ENCODE measurements at regions not wholly inside any gene's neighbourhood (a gene's known extent, or its start where the extent isn't known, plus 50 kb on each side); places are given as distances from the start of the nearest gene placed in this dataset.

DNA sequence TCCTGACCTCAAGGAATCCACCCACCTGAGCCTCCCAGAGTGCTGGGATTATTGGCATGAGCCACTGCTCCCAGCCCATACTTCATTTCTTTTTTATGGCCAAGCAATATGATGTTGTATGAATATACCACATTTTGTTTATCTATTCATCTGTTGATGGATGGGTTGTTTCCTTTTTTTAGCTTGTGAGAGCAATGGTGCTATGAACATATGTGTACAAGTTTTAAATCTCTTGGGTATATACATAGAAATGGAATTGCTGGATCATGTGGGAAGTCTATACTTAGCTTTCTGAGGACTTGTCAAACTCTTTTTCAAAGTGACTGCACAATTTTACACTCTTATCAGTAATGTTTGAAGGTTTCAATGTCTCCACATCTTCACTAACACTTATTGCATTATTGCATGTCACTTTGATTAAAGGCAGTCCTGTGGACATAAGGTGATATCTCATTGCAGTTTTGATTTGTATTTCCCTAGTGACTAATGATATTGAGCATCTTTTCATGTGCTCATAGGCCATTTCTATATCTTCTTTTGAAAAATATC, 167.1 kb upstream of the SPHKAP start:
- no peaks in the 10 kb centered on the region for H3K9me3 ChIP-seq
- no peaks in the 10 kb centered on the region for H3K27me3 ChIP-seq
- DNase-seq (no peak), ATAC-seq (no peak)
- intact Hi-C loops (cut with DNase I): no loop called here
- H3K27ac ChIP-seq: no peak overlapping the region
- H3K4me3 ChIP-seq: no peak overlapping the region
- no peaks in the 10 kb centered on the region for H3K36me3 ChIP-seq
- TF ChIP-seq, protein P1, sequence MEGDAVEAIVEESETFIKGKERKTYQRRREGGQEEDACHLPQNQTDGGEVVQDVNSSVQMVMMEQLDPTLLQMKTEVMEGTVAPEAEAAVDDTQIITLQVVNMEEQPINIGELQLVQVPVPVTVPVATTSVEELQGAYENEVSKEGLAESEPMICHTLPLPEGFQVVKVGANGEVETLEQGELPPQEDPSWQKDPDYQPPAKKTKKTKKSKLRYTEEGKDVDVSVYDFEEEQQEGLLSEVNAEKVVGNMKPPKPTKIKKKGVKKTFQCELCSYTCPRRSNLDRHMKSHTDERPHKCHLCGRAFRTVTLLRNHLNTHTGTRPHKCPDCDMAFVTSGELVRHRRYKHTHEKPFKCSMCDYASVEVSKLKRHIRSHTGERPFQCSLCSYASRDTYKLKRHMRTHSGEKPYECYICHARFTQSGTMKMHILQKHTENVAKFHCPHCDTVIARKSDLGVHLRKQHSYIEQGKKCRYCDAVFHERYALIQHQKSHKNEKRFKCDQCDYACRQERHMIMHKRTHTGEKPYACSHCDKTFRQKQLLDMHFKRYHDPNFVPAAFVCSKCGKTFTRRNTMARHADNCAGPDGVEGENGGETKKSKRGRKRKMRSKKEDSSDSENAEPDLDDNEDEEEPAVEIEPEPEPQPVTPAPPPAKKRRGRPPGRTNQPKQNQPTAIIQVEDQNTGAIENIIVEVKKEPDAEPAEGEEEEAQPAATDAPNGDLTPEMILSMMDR (IDR thresholded peaks at IDR 0.05): no peak
- no peaks in the 10 kb centered on the region for H3K4me1 ChIP-seq

- H3K36me3 ChIP-seq: no peaks in the 10 kb centered on the region
- no peaks in the 10 kb centered on the region for H3K9me3 ChIP-seq
- TF ChIP-seq, protein P1 (IDR thresholded peaks at IDR 0.05): no peak
- H3K4me1 ChIP-seq: no peaks in the 10 kb centered on the region
- H3K4me3 ChIP-seq: no peak overlapping the region
- ATAC-seq (no peak), DNase-seq (no peak)
- intact Hi-C loops (cut with DNase I): no loop called here
- H3K27me3 ChIP-seq: no peaks in the 10 kb centered on the region
- no peak overlapping the region for H3K27ac ChIP-seq
These were observed 163.0 kb upstream of the SPHKAP start for GRCh38 chr2:228344531-228344930.

DNA sequence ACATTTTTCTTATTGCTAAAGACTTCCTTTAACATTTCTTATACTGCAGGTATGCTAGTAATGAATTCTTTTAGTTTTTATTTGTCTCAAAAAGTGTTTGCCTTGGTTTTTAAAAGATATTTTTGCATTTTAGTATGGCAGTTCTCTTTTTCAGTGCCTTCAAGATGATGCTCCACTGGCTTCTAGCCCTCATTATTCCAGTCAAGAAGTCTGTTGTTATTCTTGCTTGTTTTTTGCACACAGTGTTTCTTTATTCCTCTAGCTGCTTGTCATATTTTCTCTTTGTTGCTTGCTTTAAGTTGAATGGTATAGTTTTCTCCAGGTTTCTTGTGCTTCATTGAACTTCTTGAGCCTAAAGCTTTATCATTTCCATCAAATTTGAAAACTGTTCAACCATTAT, 158.0 kb upstream of the SPHKAP start:
- Histone ChIP-seq H3K27ac (no peak overlapping the region), H3K4me1 (no peaks in the 10 kb centered on the region), H3K4me3 (no peak overlapping the region), H3K27me3 (no peaks in the 10 kb centered on the region), H3K36me3 (no peaks in the 10 kb centered on the region), H3K9me3 (no peaks in the 10 kb centered on the region)
- TF ChIP-seq, protein P1 (IDR thresholded peaks at IDR 0.05): no peak
- DNase-seq (no peak), ATAC-seq (no peak)
- intact Hi-C loops (cut with DNase I): no loop called here

- no peak for DNase-seq
- no peak for ATAC-seq
- Histone ChIP-seq H3K36me3 (no peaks in the 10 kb centered on the region), H3K9me3 (no peaks in the 10 kb centered on the region), H3K27me3 (no peaks in the 10 kb centered on the region), H3K27ac (no peak overlapping the region), H3K4me1 (no peaks in the 10 kb centered on the region), H3K4me3 (no peak overlapping the region)
- intact Hi-C loops (cut with DNase I): no loop called here
- TF ChIP-seq, protein P1 (IDR thresholded peaks at IDR 0.05): no peak
These were observed 152.7 kb upstream of the SPHKAP start for GRCh38 chr2:228334180-228334579.

GRCh38 chr2:228329282-228329681, 147.8 kb upstream of the SPHKAP start:
- H3K36me3 ChIP-seq: no peaks in the 10 kb centered on the region
- DNase-seq (no peak), ATAC-seq (no peak)
- TF ChIP-seq, protein P1 (IDR thresholded peaks at IDR 0.05): no peak
- H3K27me3 ChIP-seq: no peaks in the 10 kb centered on the region
- no peaks in the 10 kb centered on the region for H3K9me3 ChIP-seq
- no peak overlapping the region for H3K4me3 ChIP-seq
- H3K27ac ChIP-seq: no peak overlapping the region
- H3K4me1 ChIP-seq: no peaks in the 10 kb centered on the region
- intact Hi-C loops (cut with DNase I): no loop called here

GRCh38 chr2:228321015-228321414, 139.5 kb upstream of the SPHKAP start:
- H3K27me3 ChIP-seq: no peaks in the 10 kb centered on the region
- no peak overlapping the region for H3K4me3 ChIP-seq
- H3K4me1 ChIP-seq: no peaks in the 10 kb centered on the region
- no peaks in the 10 kb centered on the region for H3K9me3 ChIP-seq
- H3K36me3 ChIP-seq: no peaks in the 10 kb centered on the region
- TF ChIP-seq, protein P1 (IDR thresholded peaks at IDR 0.05): no peak
- H3K27ac ChIP-seq: no peak overlapping the region
- intact Hi-C loops (cut with DNase I): no loop called here
- ATAC-seq (no peak), DNase-seq (no peak)

All from upper lobe of right lung (tissue), 1 donor.